ENCODE measurements at regions not wholly inside any gene's neighbourhood (a gene's known extent, or its start where the extent isn't known, plus 50 kb on each side); places are given as distances from the start of the nearest gene placed in this dataset.

GRCh38 chr2:18829976-18830375 is 240.6 kb upstream of the NT5C1B start:
- TF ChIP-seq EZH2phosphoT487 (IDR thresholded peaks at IDR 0.05; ENCODE audit: low read depth), result no peak
- TF ChIP-seq CTCF (IDR thresholded peaks at IDR 0.05; ENCODE audit: low read depth, low read length), result no peak
- Histone ChIP-seq H3K4me2 (ENCODE audit: low read length) (no peak overlapping the region), H3K36me3 (replicated peaks; ENCODE audit: low read depth, low read length) (no peaks in the 10 kb centered on the region), H3K9me3 (ENCODE audit: insufficient read depth, low read length) (no peaks in the 10 kb centered on the region), H2AFZ (ENCODE audit: low read depth, low read length) (no peak overlapping the region), H4K20me1 (ENCODE audit: insufficient read depth, low read length) (no peaks in the 10 kb centered on the region), H3K27ac (ENCODE audit: low read length) (no peak overlapping the region), H3K9ac (ENCODE audit: low read length) (no peak overlapping the region), H3K27me3 (ENCODE audit: low read depth, low read length) (no peaks in the 10 kb centered on the region), H3K79me2 (ENCODE audit: low read length) (no peaks in the 10 kb centered on the region), H3K4me3 (ENCODE audit: low read length) (no peak overlapping the region), H3K4me1 (ENCODE audit: low read length) (no peaks in the 10 kb centered on the region)

- no peaks in the 10 kb centered on the region for H3K36me3 ChIP-seq (replicated peaks; ENCODE audit: low read depth, low read length)
- TF ChIP-seq CTCF (IDR thresholded peaks at IDR 0.05; ENCODE audit: low read depth, low read length) (no peak), EZH2phosphoT487 (IDR thresholded peaks at IDR 0.05; ENCODE audit: low read depth) (no peak)
- H3K4me1 ChIP-seq (ENCODE audit: low read length), result no peaks in the 10 kb centered on the region
- H3K27ac ChIP-seq (ENCODE audit: low read length), result no peak overlapping the region
- no peak overlapping the region for H3K9ac ChIP-seq (ENCODE audit: low read length)
- no peak overlapping the region for H2AFZ ChIP-seq (ENCODE audit: low read depth, low read length)
- no peaks in the 10 kb centered on the region for H4K20me1 ChIP-seq (ENCODE audit: insufficient read depth, low read length)
- no peak overlapping the region for H3K4me2 ChIP-seq (ENCODE audit: low read length)
- no peak overlapping the region for H3K4me3 ChIP-seq (ENCODE audit: low read length)
- no peaks in the 10 kb centered on the region for H3K27me3 ChIP-seq (ENCODE audit: low read depth, low read length)
- H3K9me3 ChIP-seq (ENCODE audit: insufficient read depth, low read length), result no peaks in the 10 kb centered on the region
- H3K79me2 ChIP-seq (ENCODE audit: low read length), result no peaks in the 10 kb centered on the region
Observed at GRCh38 chr2:18829251-18829902, 240.0 kb upstream of the NT5C1B start.

- TF ChIP-seq EZH2phosphoT487 (IDR thresholded peaks at IDR 0.05; ENCODE audit: low read depth) (no peak), CTCF (IDR thresholded peaks at IDR 0.05; ENCODE audit: low read depth, low read length) (no peak)
- no peaks in the 10 kb centered on the region for H3K4me1 ChIP-seq (ENCODE audit: low read length)
- H3K9ac ChIP-seq (ENCODE audit: low read length), result no peak overlapping the region
- no peaks in the 10 kb centered on the region for H3K9me3 ChIP-seq (ENCODE audit: insufficient read depth, low read length)
- no peak overlapping the region for H3K27ac ChIP-seq (ENCODE audit: low read length)
- no peaks in the 10 kb centered on the region for H4K20me1 ChIP-seq (ENCODE audit: insufficient read depth, low read length)
- no peak overlapping the region for H3K4me3 ChIP-seq (ENCODE audit: low read length)
- no peaks in the 10 kb centered on the region for H3K27me3 ChIP-seq (ENCODE audit: low read depth, low read length)
- H2AFZ ChIP-seq (ENCODE audit: low read depth, low read length), result no peak overlapping the region
- no peak overlapping the region for H3K4me2 ChIP-seq (ENCODE audit: low read length)
- H3K79me2 ChIP-seq (ENCODE audit: low read length), result no peaks in the 10 kb centered on the region
- H3K36me3 ChIP-seq (replicated peaks; ENCODE audit: low read depth, low read length), result no peaks in the 10 kb centered on the region
Observed at GRCh38 chr2:18828296-18828695, 238.9 kb upstream of the NT5C1B start.

GRCh38 chr2:18825838-18826237 is 236.5 kb upstream of the NT5C1B start:
- no peak for TF ChIP-seq CTCF (IDR thresholded peaks at IDR 0.05; ENCODE audit: low read depth, low read length)
- no peak for TF ChIP-seq EZH2phosphoT487 (IDR thresholded peaks at IDR 0.05; ENCODE audit: low read depth)
- no peaks in the 10 kb centered on the region for H3K79me2 ChIP-seq (ENCODE audit: low read length)

More at GRCh38 chr2:18825838-18826237, 236.5 kb upstream of the NT5C1B start:
- H3K36me3 ChIP-seq (replicated peaks; ENCODE audit: low read depth, low read length), result no peaks in the 10 kb centered on the region
- no peak overlapping the region for H3K27ac ChIP-seq (ENCODE audit: low read length)
- H3K4me3 ChIP-seq (ENCODE audit: low read length), result no peak overlapping the region
- no peak overlapping the region for H2AFZ ChIP-seq (ENCODE audit: low read depth, low read length)
- H3K4me1 ChIP-seq (ENCODE audit: low read length), result no peaks in the 10 kb centered on the region
- no peaks in the 10 kb centered on the region for H4K20me1 ChIP-seq (ENCODE audit: insufficient read depth, low read length)
- H3K9ac ChIP-seq (ENCODE audit: low read length), result no peak overlapping the region
- H3K27me3 ChIP-seq (ENCODE audit: low read depth, low read length), result no peaks in the 10 kb centered on the region
- no peak overlapping the region for H3K4me2 ChIP-seq (ENCODE audit: low read length)
- no peaks in the 10 kb centered on the region for H3K9me3 ChIP-seq (ENCODE audit: insufficient read depth, low read length)
